ENCODE measurements at regions not wholly inside any gene's neighbourhood (a gene's known extent, or its start where the extent isn't known, plus 50 kb on each side); places are given as distances from the start of the nearest gene placed in this dataset.

DNA sequence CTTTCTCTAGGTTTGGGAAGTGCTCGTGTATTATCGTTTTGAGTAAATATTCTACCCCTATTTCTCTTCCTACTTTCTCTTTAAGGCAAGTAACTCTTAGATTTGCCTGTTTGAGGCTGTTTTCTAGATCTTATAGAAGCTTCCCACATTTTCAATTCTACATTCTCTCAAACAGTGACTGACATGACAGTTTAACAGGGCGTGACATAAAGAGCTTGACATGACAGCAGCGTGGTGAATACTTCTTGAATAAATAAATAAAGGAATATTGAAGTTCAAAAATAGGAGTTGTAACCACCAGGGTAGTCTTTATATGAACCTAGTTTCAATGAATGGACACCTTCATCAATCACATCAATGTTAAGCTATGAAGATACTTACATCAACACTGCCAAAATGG lies 162.0 kb downstream of the TRAM1L1 start:
- ChIA-PET POLR2A (interaction anchor here (0.7 kb wide), 1 partner anchor 1360 kb away, joined by 3 read pairs; no protein-coding TSS in a partner anchor), CTCF (interaction anchor here (0.6 kb wide), 1 partner anchor 9 kb away, joined by 3 read pairs; no protein-coding TSS in a partner anchor)
- H3K27me3 Mint-ChIP-seq (ENCODE audit: insufficient read depth, unreplicated experiment), result peaks cover 3% of the 10 kb centered on the region
- intact Hi-C loops (cut with micrococcal nuclease), result no loop called here
- DNase-seq (ENCODE audit: unreplicated experiment), result no peak
- H3K9me3 Mint-ChIP-seq (ENCODE audit: unreplicated experiment), result no peaks in the 10 kb centered on the region
- H3K4me3 Mint-ChIP-seq (ENCODE audit: unreplicated experiment), result no peak overlapping the region
- H3K4me1 Mint-ChIP-seq (ENCODE audit: insufficient read depth, unreplicated experiment), result no peaks in the 10 kb centered on the region
- no TSS peak for BruUV-seq (replicated peaks)
- no peaks in the 10 kb centered on the region for H3K36me3 Mint-ChIP-seq (ENCODE audit: insufficient read depth, unreplicated experiment)
- no peak overlapping the region for H3K27ac Mint-ChIP-seq (ENCODE audit: low read depth, unreplicated experiment)
- TF ChIP-seq, protein P1, sequence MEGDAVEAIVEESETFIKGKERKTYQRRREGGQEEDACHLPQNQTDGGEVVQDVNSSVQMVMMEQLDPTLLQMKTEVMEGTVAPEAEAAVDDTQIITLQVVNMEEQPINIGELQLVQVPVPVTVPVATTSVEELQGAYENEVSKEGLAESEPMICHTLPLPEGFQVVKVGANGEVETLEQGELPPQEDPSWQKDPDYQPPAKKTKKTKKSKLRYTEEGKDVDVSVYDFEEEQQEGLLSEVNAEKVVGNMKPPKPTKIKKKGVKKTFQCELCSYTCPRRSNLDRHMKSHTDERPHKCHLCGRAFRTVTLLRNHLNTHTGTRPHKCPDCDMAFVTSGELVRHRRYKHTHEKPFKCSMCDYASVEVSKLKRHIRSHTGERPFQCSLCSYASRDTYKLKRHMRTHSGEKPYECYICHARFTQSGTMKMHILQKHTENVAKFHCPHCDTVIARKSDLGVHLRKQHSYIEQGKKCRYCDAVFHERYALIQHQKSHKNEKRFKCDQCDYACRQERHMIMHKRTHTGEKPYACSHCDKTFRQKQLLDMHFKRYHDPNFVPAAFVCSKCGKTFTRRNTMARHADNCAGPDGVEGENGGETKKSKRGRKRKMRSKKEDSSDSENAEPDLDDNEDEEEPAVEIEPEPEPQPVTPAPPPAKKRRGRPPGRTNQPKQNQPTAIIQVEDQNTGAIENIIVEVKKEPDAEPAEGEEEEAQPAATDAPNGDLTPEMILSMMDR (IDR thresholded peaks at IDR 0.05; ENCODE audit: unreplicated experiment), result no peak

DNA sequence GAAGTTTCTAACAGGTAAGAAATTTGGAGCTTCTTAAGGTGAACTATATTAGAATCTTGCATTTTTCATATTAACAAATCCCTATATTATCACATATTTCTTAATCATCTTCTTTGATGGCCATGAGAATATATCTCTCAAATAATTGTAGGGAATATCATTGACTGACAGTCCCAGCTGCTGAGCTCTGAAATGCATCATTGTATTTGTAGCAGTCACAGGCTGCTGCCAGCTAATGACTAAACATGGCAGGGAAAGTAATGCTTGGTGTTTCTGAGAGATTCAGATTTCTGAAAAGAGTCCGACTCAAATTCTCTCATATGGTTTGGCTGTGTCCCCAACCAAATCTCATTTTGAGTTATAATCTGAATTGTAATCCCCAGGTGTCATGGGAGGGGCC lies 171.9 kb downstream of the TRAM1L1 start:
- intact Hi-C loops (cut with micrococcal nuclease), result no loop called here
- CTCF ChIA-PET, result interaction anchor here (0.7 kb wide), 1 partner anchor 827 kb away, joined by 3 read pairs; no protein-coding TSS in a partner anchor
- Mint-ChIP-seq H3K4me3 (ENCODE audit: unreplicated experiment) (no peak overlapping the region), H3K27ac (ENCODE audit: low read depth, unreplicated experiment) (no peak overlapping the region), H3K4me1 (ENCODE audit: insufficient read depth, unreplicated experiment) (no peaks in the 10 kb centered on the region), H3K27me3 (ENCODE audit: insufficient read depth, unreplicated experiment) (peaks cover 33% of the 10 kb centered on the region), H3K36me3 (ENCODE audit: insufficient read depth, unreplicated experiment) (no peaks in the 10 kb centered on the region), H3K9me3 (ENCODE audit: unreplicated experiment) (no peaks in the 10 kb centered on the region)
- BruUV-seq (replicated peaks), result no TSS peak
- DNase-seq (ENCODE audit: unreplicated experiment), result no peak
- POLR2A ChIA-PET, result no interaction called here
- TF ChIP-seq, protein P1 (IDR thresholded peaks at IDR 0.05; ENCODE audit: unreplicated experiment), result no peak

DNA sequence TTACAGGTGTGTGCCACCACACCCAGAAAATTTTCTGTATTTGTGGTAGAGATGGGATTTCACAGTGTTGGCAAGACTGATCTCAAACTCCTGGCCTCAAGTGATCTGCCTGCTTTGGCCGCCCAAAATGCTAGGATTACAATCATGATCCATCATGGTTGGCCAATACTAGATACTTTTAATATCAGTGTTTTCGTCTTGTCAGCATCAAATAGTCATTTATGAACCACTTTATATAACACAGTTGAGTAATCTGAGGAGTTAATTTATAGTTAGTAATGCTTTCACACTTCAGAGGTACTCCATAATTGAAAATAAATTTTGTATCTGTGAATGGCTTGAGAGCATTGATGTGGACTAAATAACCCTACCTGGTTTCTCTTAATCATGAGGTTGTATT lies 178.6 kb downstream of the TRAM1L1 start:
- TF ChIP-seq, protein P1 (IDR thresholded peaks at IDR 0.05; ENCODE audit: unreplicated experiment), result no peak

DNA sequence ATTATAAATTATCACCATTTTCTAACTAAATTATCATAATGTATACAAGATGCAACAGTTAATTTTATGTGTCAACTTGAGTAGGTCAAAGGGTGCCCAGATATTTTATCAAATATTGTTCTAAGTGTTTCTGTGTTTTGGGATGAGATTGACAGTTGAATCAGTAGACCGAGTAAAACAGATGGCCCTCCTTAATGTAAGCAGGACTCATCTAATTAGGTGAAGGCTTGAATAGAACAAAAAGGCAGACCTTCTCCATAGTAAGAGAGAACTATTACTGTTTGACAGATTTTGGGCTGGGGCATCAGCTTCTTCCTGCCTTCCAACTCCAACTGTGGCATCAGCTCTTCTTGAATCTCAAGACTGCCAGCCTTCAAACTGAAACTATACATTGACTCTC lies 185.8 kb downstream of the TRAM1L1 start:
- no peak for DNase-seq (ENCODE audit: unreplicated experiment)
- TF ChIP-seq, protein P1 (IDR thresholded peaks at IDR 0.05; ENCODE audit: unreplicated experiment), result no peak
- ChIA-PET CTCF (interaction anchor here (0.6 to 0.9 kb wide), 2 partner anchors 541 to 1331 kb away, joined by 3 read pairs; no protein-coding TSS in a partner anchor), POLR2A (no interaction called here)
- BruUV-seq (replicated peaks), result no TSS peak
- Mint-ChIP-seq H3K27me3 (ENCODE audit: insufficient read depth, unreplicated experiment) (no peaks in the 10 kb centered on the region), H3K9me3 (ENCODE audit: unreplicated experiment) (no peaks in the 10 kb centered on the region), H3K4me3 (ENCODE audit: unreplicated experiment) (no peak overlapping the region), H3K4me1 (ENCODE audit: insufficient read depth, unreplicated experiment) (no peaks in the 10 kb centered on the region), H3K27ac (ENCODE audit: low read depth, unreplicated experiment) (no peak overlapping the region), H3K36me3 (ENCODE audit: insufficient read depth, unreplicated experiment) (no peaks in the 10 kb centered on the region)
- intact Hi-C loops (cut with micrococcal nuclease), result no loop called here

More for the DNA sequence above, 178.6 kb downstream of the TRAM1L1 start:
- Mint-ChIP-seq H3K9me3 (ENCODE audit: unreplicated experiment) (no peaks in the 10 kb centered on the region), H3K27me3 (ENCODE audit: insufficient read depth, unreplicated experiment) (no peaks in the 10 kb centered on the region), H3K27ac (ENCODE audit: low read depth, unreplicated experiment) (no peak overlapping the region), H3K36me3 (ENCODE audit: insufficient read depth, unreplicated experiment) (no peaks in the 10 kb centered on the region), H3K4me3 (ENCODE audit: unreplicated experiment) (no peak overlapping the region), H3K4me1 (ENCODE audit: insufficient read depth, unreplicated experiment) (no peaks in the 10 kb centered on the region)
- BruUV-seq (replicated peaks), result no TSS peak
- intact Hi-C loops (cut with micrococcal nuclease), result no loop called here
- no peak for DNase-seq (ENCODE audit: unreplicated experiment)
- CTCF ChIA-PET, result no interaction called here
- POLR2A ChIA-PET, result no interaction called here
